K562 (cell line): ENCODE measurements at regions not wholly inside any gene's neighbourhood (a gene's known extent, or its start where the extent isn't known, plus 50 kb on each side); places are given as distances from the start of the nearest gene placed in this dataset.

Experiments used
- MCM5 ChIP-seq: fragments of 450-650 bp; IDR thresholded peaks from 2 replicates; pipeline ENCODE4 v1.6.1; 2016; ENCODE audit warnings: low read depth
- RUNX1 ChIP-seq: sonication (generic); IDR thresholded peaks from 2 replicates; pipeline ENCODE4 v1.6.1; 2016; ENCODE audit warnings: antibody characterized with exemption, low read depth
- TF ChIP-seq, protein P1 (sequence below): fragments of 450-650 bp; IDR thresholded peaks from 2 replicates; pipeline ENCODE4 v1.7.1; 2018; ENCODE audit warnings: mild to moderate bottlenecking, low read depth; ENCODE audit not compliant: partially characterized antibody

GRCh38 chr10:90218846-90219245 lies 517.5 kb downstream of the KIF20B start:
- no peak for TF ChIP-seq MCM5
- TF ChIP-seq RUNX1: no peak
- TF ChIP-seq, protein P1, sequence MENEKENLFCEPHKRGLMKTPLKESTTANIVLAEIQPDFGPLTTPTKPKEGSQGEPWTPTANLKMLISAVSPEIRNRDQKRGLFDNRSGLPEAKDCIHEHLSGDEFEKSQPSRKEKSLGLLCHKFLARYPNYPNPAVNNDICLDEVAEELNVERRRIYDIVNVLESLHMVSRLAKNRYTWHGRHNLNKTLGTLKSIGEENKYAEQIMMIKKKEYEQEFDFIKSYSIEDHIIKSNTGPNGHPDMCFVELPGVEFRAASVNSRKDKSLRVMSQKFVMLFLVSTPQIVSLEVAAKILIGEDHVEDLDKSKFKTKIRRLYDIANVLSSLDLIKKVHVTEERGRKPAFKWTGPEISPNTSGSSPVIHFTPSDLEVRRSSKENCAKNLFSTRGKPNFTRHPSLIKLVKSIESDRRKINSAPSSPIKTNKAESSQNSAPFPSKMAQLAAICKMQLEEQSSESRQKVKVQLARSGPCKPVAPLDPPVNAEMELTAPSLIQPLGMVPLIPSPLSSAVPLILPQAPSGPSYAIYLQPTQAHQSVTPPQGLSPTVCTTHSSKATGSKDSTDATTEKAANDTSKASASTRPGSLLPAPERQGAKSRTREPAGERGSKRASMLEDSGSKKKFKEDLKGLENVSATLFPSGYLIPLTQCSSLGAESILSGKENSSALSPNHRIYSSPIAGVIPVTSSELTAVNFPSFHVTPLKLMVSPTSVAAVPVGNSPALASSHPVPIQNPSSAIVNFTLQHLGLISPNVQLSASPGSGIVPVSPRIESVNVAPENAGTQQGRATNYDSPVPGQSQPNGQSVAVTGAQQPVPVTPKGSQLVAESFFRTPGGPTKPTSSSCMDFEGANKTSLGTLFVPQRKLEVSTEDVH: no peak
